ENCODE measurements at regions not wholly inside any gene's neighbourhood (a gene's known extent, or its start where the extent isn't known, plus 50 kb on each side); places are given as distances from the start of the nearest gene placed in this dataset.

- Histone ChIP-seq H3K4me1 (ENCODE audit: insufficient read depth, low read length) (no peaks in the 10 kb centered on the region; the same call in 1 of the 2 replicates), H3K4me3 (ENCODE audit: low read length) (no peak overlapping the region), H3K9me3 (ENCODE audit: insufficient read depth, low read depth, low read length) (no peaks in the 10 kb centered on the region), H3K36me3 (ENCODE audit: insufficient read depth, low read depth, low read length) (no peaks in the 10 kb centered on the region), H3K9ac (ENCODE audit: low read depth, low read length) (no peak overlapping the region), H3K27me3 (ENCODE audit: insufficient read depth, low read length) (no peaks in the 10 kb centered on the region), H3K27ac (ENCODE audit: low read length) (no peak overlapping the region)
Measured at GRCh38 chr20:58071298-58071697, 157.2 kb downstream of the ANKRD60 start.

GRCh38 chr20:58070664-58071196 is 157.7 kb downstream of the ANKRD60 start:
- Histone ChIP-seq H3K27me3 (ENCODE audit: insufficient read depth, low read length) (no peaks in the 10 kb centered on the region), H3K27ac (ENCODE audit: low read length) (no peak overlapping the region), H3K4me1 (ENCODE audit: insufficient read depth, low read length) (no peaks in the 10 kb centered on the region; the same call in 1 of the 2 replicates), H3K36me3 (ENCODE audit: insufficient read depth, low read depth, low read length) (no peaks in the 10 kb centered on the region), H3K9ac (ENCODE audit: low read depth, low read length) (no peak overlapping the region), H3K4me3 (ENCODE audit: low read length) (no peak overlapping the region), H3K9me3 (ENCODE audit: insufficient read depth, low read depth, low read length) (no peaks in the 10 kb centered on the region)

GRCh38 chr20:58069796-58070663 is 158.4 kb downstream of the ANKRD60 start:
- H3K9me3 ChIP-seq (ENCODE audit: insufficient read depth, low read depth, low read length) = no peaks in the 10 kb centered on the region
- no peaks in the 10 kb centered on the region; the same call in 1 of the 2 replicates for H3K4me1 ChIP-seq (ENCODE audit: insufficient read depth, low read length)
- H3K27me3 ChIP-seq (ENCODE audit: insufficient read depth, low read length) = no peaks in the 10 kb centered on the region
- H3K4me3 ChIP-seq (ENCODE audit: low read length) = no peak overlapping the region
- no peak overlapping the region for H3K9ac ChIP-seq (ENCODE audit: low read depth, low read length)
- no peaks in the 10 kb centered on the region for H3K36me3 ChIP-seq (ENCODE audit: insufficient read depth, low read depth, low read length)
- no peak overlapping the region for H3K27ac ChIP-seq (ENCODE audit: low read length)

- H3K9me3 ChIP-seq (ENCODE audit: insufficient read depth, low read depth, low read length) = no peaks in the 10 kb centered on the region
- H3K27ac ChIP-seq (ENCODE audit: low read length) = no peak overlapping the region
- no peak overlapping the region for H3K4me3 ChIP-seq (ENCODE audit: low read length)
- H3K36me3 ChIP-seq (ENCODE audit: insufficient read depth, low read depth, low read length) = no peaks in the 10 kb centered on the region
- no peak overlapping the region for H3K9ac ChIP-seq (ENCODE audit: low read depth, low read length)
- no peaks in the 10 kb centered on the region for H3K27me3 ChIP-seq (ENCODE audit: insufficient read depth, low read length)
- H3K4me1 ChIP-seq (ENCODE audit: insufficient read depth, low read length) = no peaks in the 10 kb centered on the region; the same call in 1 of the 2 replicates
Measured at GRCh38 chr20:58069207-58069606, 159.2 kb downstream of the ANKRD60 start.

- H3K9me3 ChIP-seq (ENCODE audit: insufficient read depth, low read depth, low read length) = peaks cover 3% of the 10 kb centered on the region
- H3K27ac ChIP-seq (ENCODE audit: low read length) = no peak overlapping the region
- H3K27me3 ChIP-seq (ENCODE audit: insufficient read depth, low read length) = no peaks in the 10 kb centered on the region
- no peaks in the 10 kb centered on the region for H3K4me1 ChIP-seq (ENCODE audit: insufficient read depth, low read length)
- H3K9ac ChIP-seq (ENCODE audit: low read depth, low read length) = no peak overlapping the region
- no peaks in the 10 kb centered on the region for H3K36me3 ChIP-seq (ENCODE audit: insufficient read depth, low read depth, low read length)
- no peak overlapping the region for H3K4me3 ChIP-seq (ENCODE audit: low read length)
Measured at GRCh38 chr20:58065508-58066361, 162.7 kb downstream of the ANKRD60 start.

- no peak overlapping the region for H3K9ac ChIP-seq (ENCODE audit: low read depth, low read length)
- no peaks in the 10 kb centered on the region for H3K36me3 ChIP-seq (ENCODE audit: insufficient read depth, low read depth, low read length)
- H3K9me3 ChIP-seq (ENCODE audit: insufficient read depth, low read depth, low read length) = peaks cover 3% of the 10 kb centered on the region
- no peaks in the 10 kb centered on the region for H3K27me3 ChIP-seq (ENCODE audit: insufficient read depth, low read length)
- no peaks in the 10 kb centered on the region for H3K4me1 ChIP-seq (ENCODE audit: insufficient read depth, low read length)
- H3K4me3 ChIP-seq (ENCODE audit: low read length) = no peak overlapping the region
- no peak overlapping the region for H3K27ac ChIP-seq (ENCODE audit: low read length)
Measured at GRCh38 chr20:58064411-58065010, 163.9 kb downstream of the ANKRD60 start.

- Histone ChIP-seq H3K36me3 (ENCODE audit: insufficient read depth, low read depth, low read length) (no peaks in the 10 kb centered on the region), H3K27ac (ENCODE audit: low read length) (no peak overlapping the region), H3K9me3 (ENCODE audit: insufficient read depth, low read depth, low read length) (peaks cover 3% of the 10 kb centered on the region), H3K27me3 (ENCODE audit: insufficient read depth, low read length) (no peaks in the 10 kb centered on the region), H3K9ac (ENCODE audit: low read depth, low read length) (no peak overlapping the region), H3K4me1 (ENCODE audit: insufficient read depth, low read length) (peaks cover 3% of the 10 kb centered on the region; the same call in 1 of the 2 replicates), H3K4me3 (ENCODE audit: low read length) (no peak overlapping the region)
Measured at GRCh38 chr20:58059260-58059544, 169.3 kb downstream of the ANKRD60 start.

GRCh38 chr20:58058421-58059259 is 169.8 kb downstream of the ANKRD60 start:
- Histone ChIP-seq H3K4me1 (ENCODE audit: insufficient read depth, low read length) (peaks cover 3% of the 10 kb centered on the region; the same call in 1 of the 2 replicates), H3K4me3 (ENCODE audit: low read length) (no peak overlapping the region), H3K36me3 (ENCODE audit: insufficient read depth, low read depth, low read length) (no peaks in the 10 kb centered on the region), H3K27ac (ENCODE audit: low read length) (no peak overlapping the region), H3K27me3 (ENCODE audit: insufficient read depth, low read length) (no peaks in the 10 kb centered on the region), H3K9ac (ENCODE audit: low read depth, low read length) (no peak overlapping the region), H3K9me3 (ENCODE audit: insufficient read depth, low read depth, low read length) (peaks cover 3% of the 10 kb centered on the region)

GRCh38 chr20:58056921-58057686 is 171.3 kb downstream of the ANKRD60 start:
- Histone ChIP-seq H3K27ac (ENCODE audit: low read length) (no peak overlapping the region), H3K4me1 (ENCODE audit: insufficient read depth, low read length) (peaks cover 3% of the 10 kb centered on the region; the same call in 1 of the 2 replicates), H3K9me3 (ENCODE audit: insufficient read depth, low read depth, low read length) (no peaks in the 10 kb centered on the region), H3K4me3 (ENCODE audit: low read length) (no peak overlapping the region), H3K27me3 (ENCODE audit: insufficient read depth, low read length) (no peaks in the 10 kb centered on the region), H3K36me3 (ENCODE audit: insufficient read depth, low read depth, low read length) (no peaks in the 10 kb centered on the region), H3K9ac (ENCODE audit: low read depth, low read length) (no peak overlapping the region)

GRCh38 chr20:58056021-58056591 is 172.3 kb downstream of the ANKRD60 start:
- Histone ChIP-seq H3K9me3 (ENCODE audit: insufficient read depth, low read depth, low read length) (peaks cover 7% of the 10 kb centered on the region), H3K27me3 (ENCODE audit: insufficient read depth, low read length) (no peaks in the 10 kb centered on the region), H3K4me3 (ENCODE audit: low read length) (no peak overlapping the region), H3K9ac (ENCODE audit: low read depth, low read length) (no peak overlapping the region), H3K4me1 (ENCODE audit: insufficient read depth, low read length) (peaks cover 3% of the 10 kb centered on the region; the same call in 1 of the 2 replicates), H3K36me3 (ENCODE audit: insufficient read depth, low read depth, low read length) (no peaks in the 10 kb centered on the region), H3K27ac (ENCODE audit: low read length) (no peak overlapping the region)

Data from iPS-20b (cell line).